ENCODE measurements at regions not wholly inside any gene's neighbourhood (a gene's known extent, or its start where the extent isn't known, plus 50 kb on each side); places are given as distances from the start of the nearest gene placed in this dataset.
A peak's percentile ranks its signal among the peaks of the same experiment; 100 is the strongest.

- Histone ChIP-seq H3K14ac (replicated peaks; ENCODE audit: low read depth, low read length) (peak overlapping the region; percentile 64), H3K4ac (ENCODE audit: low read depth, low read length) (peak overlapping the region; percentile 53; the same call in 1 of the 2 replicates), H3K9me3 (ENCODE audit: control insufficient read depth, insufficient read depth, low read length) (no peaks in the 10 kb centered on the region), H3K56ac (ENCODE audit: extremely low read depth, insufficient read depth, low read length) (no peak overlapping the region), H2AK9ac (replicated peaks; ENCODE audit: low read depth, low read length, poor library complexity) (no peak overlapping the region), H3K4me3 (ENCODE audit: insufficient read depth, low read depth, low read length) (no peak overlapping the region), H3K36me3 (ENCODE audit: control insufficient read depth, insufficient read depth, low read length) (no peaks in the 10 kb centered on the region), H4K5ac (ENCODE audit: low read depth, low read length) (no peak overlapping the region; the same call in 1 of the 2 replicates), H4K91ac (ENCODE audit: insufficient read depth, low read depth, low read length) (peak overlapping the region; percentile 20; the same call in 1 of the 2 replicates), H3K23ac (ENCODE audit: low read depth, low read length) (no peak overlapping the region; the same call in 1 of the 2 replicates), H2BK5ac (ENCODE audit: low read depth, low read length, poor library complexity, severe bottlenecking) (no peak overlapping the region), H2BK20ac (ENCODE audit: low read depth, low read length) (peak overlapping the region; percentile 41), H3K27me3 (ENCODE audit: control insufficient read depth, insufficient read depth, low read length) (no peaks in the 10 kb centered on the region), H3K79me1 (ENCODE audit: low read depth in 1 of 2, low read length in 2 of 2) (no peaks in the 10 kb centered on the region), H3K4me2 (ENCODE audit: low read depth, low read length) (no peak overlapping the region), H3K27ac (ENCODE audit: insufficient read depth, low read length) (no peak overlapping the region), H2AK5ac (ENCODE audit: low read depth, low read length) (no peak overlapping the region), H2BK120ac (ENCODE audit: low read depth, low read length) (peak overlapping the region; percentile 73), H3K9ac (ENCODE audit: low read depth, low read length) (no peak overlapping the region), H2BK15ac (ENCODE audit: low read depth, low read length) (peak overlapping the region; percentile 77; the same call in 2 of the 3 replicates), H4K20me1 (ENCODE audit: insufficient read depth, low read length) (no peaks in the 10 kb centered on the region), H3K18ac (ENCODE audit: low read depth, low read length) (peak overlapping the region; percentile 27; the same call in 1 of the 2 replicates), H3K9me1 (ENCODE audit: insufficient read depth, low read length) (peaks cover 5% of the 10 kb centered on the region), H4K8ac (ENCODE audit: low read depth in 2 of 2, low read length in 2 of 2) (peak overlapping the region; percentile 30 to 43; a peak in 2 of 4 replicates), H2AFZ (replicated peaks; ENCODE audit: low read length, poor library complexity) (no peak overlapping the region), H3K4me1 (ENCODE audit: control insufficient read depth, insufficient read depth, low read length) (peaks cover 6% of the 10 kb centered on the region)
- dilution Hi-C loops (cut with HindIII; ENCODE audit: low sequenced_read_pairs, unreplicated experiment) (no loop called here), intact Hi-C loops (cut with micrococcal nuclease) (no loop called here), in situ Hi-C loops (cut with MboI; ENCODE audit: low sequenced_read_pairs) (no loop called here)
- TF ChIP-seq RAD21 (IDR thresholded peaks at IDR 0.05; ENCODE audit: low read length) (no peak), NFE2L2 (IDR thresholded peaks at IDR 0.05; ENCODE audit: low read depth, low read length) (no peak), SMC3 (IDR thresholded peaks at IDR 0.05; ENCODE audit: low read depth, low read length) (no peak), RCOR1 (IDR thresholded peaks at IDR 0.05; ENCODE audit: insufficient replicate concordance, low read length) (no peak), MXI1 (IDR thresholded peaks at IDR 0.05; ENCODE audit: borderline replicate concordance, low read depth, low read length) (no peak), MAFK (IDR thresholded peaks at IDR 0.05; ENCODE audit: low read depth, low read length) (no peak)
- WGBS, 2 experiments (ENCODE audit: extremely low coverage in 2 of 2, insufficient read length in 1 of 2): no CpG with 5 or more reads among the region's 4 CpGs
- no peak; the same call in 1 of the 2 replicates for ATAC-seq (ENCODE audit: low read depth)
- BruUV-seq (replicated peaks): no TSS peak
- POLR2A ChIA-PET (ENCODE audit: unreplicated experiment): no interaction called here
- CTCF ChIA-PET: no interaction called here
- peak; percentile 24 for DNase-seq
Observed at GRCh38 chr12:28032811-28033537, 60.4 kb upstream of the PTHLH start.

All from IMR-90 (cell line).